ENCODE measurements at regions not wholly inside any gene's neighbourhood (a gene's known extent, or its start where the extent isn't known, plus 50 kb on each side); places are given as distances from the start of the nearest gene placed in this dataset.

GRCh38 chr1:82806133-82806532 lies 1005.4 kb downstream of the ADGRL2 start:
- Histone ChIP-seq H3K4me3 (no peak overlapping the region), H3K36me3 (no peaks in the 10 kb centered on the region), H3K27me3 (no peaks in the 10 kb centered on the region), H3K9me3 (no peaks in the 10 kb centered on the region), H3K27ac (no peak overlapping the region), H3K4me1 (no peaks in the 10 kb centered on the region)
- 84% methylated on average over 3 of the region's 3 CpGs for WGBS
- TF ChIP-seq CTCF (IDR thresholded peaks at IDR 0.05): no peak
- TF ChIP-seq EP300 (IDR thresholded peaks at IDR 0.05): no peak
- no peak for TF ChIP-seq POLR2AphosphoS5 (IDR thresholded peaks at IDR 0.05)
- no peak for TF ChIP-seq POLR2A (IDR thresholded peaks at IDR 0.05)
- no peak for DNase-seq (ENCODE audit: low spot score in 2 of 2)

GRCh38 chr1:82801176-82801575 lies 1000.4 kb downstream of the ADGRL2 start:
- Histone ChIP-seq H3K4me1 (no peaks in the 10 kb centered on the region), H3K27me3 (no peaks in the 10 kb centered on the region), H3K36me3 (no peaks in the 10 kb centered on the region), H3K9me3 (no peaks in the 10 kb centered on the region), H3K4me3 (no peak overlapping the region), H3K27ac (no peak overlapping the region)
- no peak for TF ChIP-seq POLR2A (IDR thresholded peaks at IDR 0.05)
- no peak for TF ChIP-seq POLR2AphosphoS5 (IDR thresholded peaks at IDR 0.05)
- no peak for TF ChIP-seq EP300 (IDR thresholded peaks at IDR 0.05)
- no peak for TF ChIP-seq CTCF (IDR thresholded peaks at IDR 0.05)
- 79% methylated on average over 2 of the region's 2 CpGs for WGBS
- DNase-seq (ENCODE audit: low spot score in 2 of 2): no peak

- no peaks in the 10 kb centered on the region for H3K4me1 ChIP-seq
- no peak overlapping the region for H3K4me3 ChIP-seq
- H3K27ac ChIP-seq: no peak overlapping the region
- H3K27me3 ChIP-seq: no peaks in the 10 kb centered on the region
- no peaks in the 10 kb centered on the region for H3K9me3 ChIP-seq
- TF ChIP-seq POLR2AphosphoS5 (IDR thresholded peaks at IDR 0.05) (no peak), EP300 (IDR thresholded peaks at IDR 0.05) (no peak)
- no peak for DNase-seq (ENCODE audit: low spot score in 2 of 2)
- WGBS: 86% methylated on average over 2 of the region's 2 CpGs
- no peaks in the 10 kb centered on the region for H3K36me3 ChIP-seq
These were observed 1000.0 kb downstream of the ADGRL2 start for GRCh38 chr1:82800721-82801120.

- WGBS: 94% methylated on average over 1 of the region's 1 CpG
- TF ChIP-seq POLR2A (IDR thresholded peaks at IDR 0.05) (no peak), POLR2AphosphoS5 (IDR thresholded peaks at IDR 0.05) (no peak)
- no peaks in the 10 kb centered on the region for H3K27me3 ChIP-seq
These were observed 998.5 kb downstream of the ADGRL2 start for GRCh38 chr1:82799261-82799660.

GRCh38 chr1:82795508-82796149 lies 994.9 kb downstream of the ADGRL2 start:
- Histone ChIP-seq H3K4me3 (no peak overlapping the region), H3K27me3 (no peaks in the 10 kb centered on the region), H3K4me1 (no peaks in the 10 kb centered on the region), H3K36me3 (no peaks in the 10 kb centered on the region), H3K9me3 (no peaks in the 10 kb centered on the region), H3K27ac (no peak overlapping the region)
- WGBS: 78% methylated on average over 3 of the region's 3 CpGs
- DNase-seq (ENCODE audit: low spot score in 2 of 2): no peak
- TF ChIP-seq EP300 (IDR thresholded peaks at IDR 0.05) (no peak), POLR2AphosphoS5 (IDR thresholded peaks at IDR 0.05) (no peak)

More at GRCh38 chr1:82799261-82799660, 998.5 kb downstream of the ADGRL2 start:
- H3K9me3 ChIP-seq: no peaks in the 10 kb centered on the region
- H3K36me3 ChIP-seq: no peaks in the 10 kb centered on the region
- H3K27ac ChIP-seq: no peak overlapping the region
- no peak overlapping the region for H3K4me3 ChIP-seq
- DNase-seq (ENCODE audit: low spot score in 2 of 2): no peak
- no peaks in the 10 kb centered on the region for H3K4me1 ChIP-seq

- Histone ChIP-seq H3K27ac (no peak overlapping the region), H3K4me1 (no peaks in the 10 kb centered on the region), H3K9me3 (no peaks in the 10 kb centered on the region), H3K27me3 (no peaks in the 10 kb centered on the region), H3K36me3 (no peaks in the 10 kb centered on the region), H3K4me3 (no peak overlapping the region)
- no peak for TF ChIP-seq EP300 (IDR thresholded peaks at IDR 0.05)
- DNase-seq (ENCODE audit: low spot score in 2 of 2): no peak
- 81% methylated on average over 4 of the region's 4 CpGs for WGBS
These were observed 991.4 kb downstream of the ADGRL2 start for GRCh38 chr1:82792151-82792550.

- DNase-seq (ENCODE audit: low spot score in 2 of 2): no peak
- H3K4me1 ChIP-seq: no peaks in the 10 kb centered on the region
- WGBS: 81% methylated on average over 1 of the region's 1 CpG
- H3K27ac ChIP-seq: no peak overlapping the region
- no peak for TF ChIP-seq POLR2A (IDR thresholded peaks at IDR 0.05)
- no peak for TF ChIP-seq POLR2AphosphoS5 (IDR thresholded peaks at IDR 0.05)
- no peak for TF ChIP-seq CTCF (IDR thresholded peaks at IDR 0.05)
- no peak for TF ChIP-seq EP300 (IDR thresholded peaks at IDR 0.05)
- no peaks in the 10 kb centered on the region for H3K27me3 ChIP-seq
- H3K36me3 ChIP-seq: no peaks in the 10 kb centered on the region
- H3K4me3 ChIP-seq: no peak overlapping the region
- H3K9me3 ChIP-seq: no peaks in the 10 kb centered on the region
These were observed 989.8 kb downstream of the ADGRL2 start for GRCh38 chr1:82790556-82790955.

All from suprapubic skin (tissue), 4 donors.